ENCODE measurements at regions not wholly inside any gene's neighbourhood (a gene's known extent, or its start where the extent isn't known, plus 50 kb on each side); places are given as distances from the start of the nearest gene placed in this dataset.

GRCh38 chr11:131279654-131280384 lies 90.6 kb upstream of the NTM start:
- TF ChIP-seq, protein P1, sequence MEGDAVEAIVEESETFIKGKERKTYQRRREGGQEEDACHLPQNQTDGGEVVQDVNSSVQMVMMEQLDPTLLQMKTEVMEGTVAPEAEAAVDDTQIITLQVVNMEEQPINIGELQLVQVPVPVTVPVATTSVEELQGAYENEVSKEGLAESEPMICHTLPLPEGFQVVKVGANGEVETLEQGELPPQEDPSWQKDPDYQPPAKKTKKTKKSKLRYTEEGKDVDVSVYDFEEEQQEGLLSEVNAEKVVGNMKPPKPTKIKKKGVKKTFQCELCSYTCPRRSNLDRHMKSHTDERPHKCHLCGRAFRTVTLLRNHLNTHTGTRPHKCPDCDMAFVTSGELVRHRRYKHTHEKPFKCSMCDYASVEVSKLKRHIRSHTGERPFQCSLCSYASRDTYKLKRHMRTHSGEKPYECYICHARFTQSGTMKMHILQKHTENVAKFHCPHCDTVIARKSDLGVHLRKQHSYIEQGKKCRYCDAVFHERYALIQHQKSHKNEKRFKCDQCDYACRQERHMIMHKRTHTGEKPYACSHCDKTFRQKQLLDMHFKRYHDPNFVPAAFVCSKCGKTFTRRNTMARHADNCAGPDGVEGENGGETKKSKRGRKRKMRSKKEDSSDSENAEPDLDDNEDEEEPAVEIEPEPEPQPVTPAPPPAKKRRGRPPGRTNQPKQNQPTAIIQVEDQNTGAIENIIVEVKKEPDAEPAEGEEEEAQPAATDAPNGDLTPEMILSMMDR (conservative IDR thresholded peaks at IDR 0.05 in 1 of 2, IDR thresholded peaks at IDR 0.05 in 1 of 2; ENCODE audit: extremely low read depth in 1 of 2, insufficient read depth in 1 of 2, low read depth in 1 of 2, low read length in 2 of 2) = no peak
- TF ChIP-seq EZH2 (IDR thresholded peaks at IDR 0.05; ENCODE audit: borderline replicate concordance, low read length) = no peak

All from mammary epithelial cell (primary cell).